Skeletal muscle tissue (tissue), 3 donors: ENCODE measurements at regions not wholly inside any gene's neighbourhood (a gene's known extent, or its start where the extent isn't known, plus 50 kb on each side); places are given as distances from the start of the nearest gene placed in this dataset.
A peak's percentile ranks its signal among the peaks of the same experiment; 100 is the strongest.

Source experiments
- H3K27ac ChIP-seq: one replicate; pipeline ENCODE4 v1.7.0; 2013; ENCODE audit warnings: mild to moderate bottlenecking, low read depth, low read length, inconsistent platforms
- H3K27me3 ChIP-seq, 3 donors: one replicate each; pipeline ENCODE4 v1.7.0; 2013; ENCODE audit warnings: low read length in 3 of 3; ENCODE audit not compliant: control insufficient read depth in 3 of 3, insufficient read depth in 3 of 3
- H3K36me3 ChIP-seq, 3 donors: one replicate each; pipeline ENCODE4 v1.7.0; 2013; ENCODE audit warnings: low read length in 3 of 3; ENCODE audit not compliant: control insufficient read depth in 3 of 3, insufficient read depth in 3 of 3
- H3K4me1 ChIP-seq, 3 donors: one replicate each; pipeline ENCODE4 v1.7.0; 2013; ENCODE audit warnings: low read length in 3 of 3, mild to moderate bottlenecking in 3 of 3; ENCODE audit not compliant: control insufficient read depth in 3 of 3, insufficient read depth in 3 of 3
- H3K4me3 ChIP-seq, 3 donors: one replicate each; pipeline ENCODE4 v1.7.0; 2013; ENCODE audit warnings: low read length in 3 of 3
- H3K9ac ChIP-seq, 3 donors: one replicate each; pipeline ENCODE4 v1.7.0; 2013; ENCODE audit warnings: low read length in 3 of 3, mild to moderate bottlenecking in 3 of 3, moderate library complexity in 2 of 3, low read depth in 1 of 3
- H3K9me3 ChIP-seq, 3 donors: one replicate each; pipeline ENCODE4 v1.7.0; 2013; ENCODE audit warnings: low read length in 3 of 3; ENCODE audit not compliant: control insufficient read depth in 3 of 3
- donor health status: Osteomylitis.

DNA sequence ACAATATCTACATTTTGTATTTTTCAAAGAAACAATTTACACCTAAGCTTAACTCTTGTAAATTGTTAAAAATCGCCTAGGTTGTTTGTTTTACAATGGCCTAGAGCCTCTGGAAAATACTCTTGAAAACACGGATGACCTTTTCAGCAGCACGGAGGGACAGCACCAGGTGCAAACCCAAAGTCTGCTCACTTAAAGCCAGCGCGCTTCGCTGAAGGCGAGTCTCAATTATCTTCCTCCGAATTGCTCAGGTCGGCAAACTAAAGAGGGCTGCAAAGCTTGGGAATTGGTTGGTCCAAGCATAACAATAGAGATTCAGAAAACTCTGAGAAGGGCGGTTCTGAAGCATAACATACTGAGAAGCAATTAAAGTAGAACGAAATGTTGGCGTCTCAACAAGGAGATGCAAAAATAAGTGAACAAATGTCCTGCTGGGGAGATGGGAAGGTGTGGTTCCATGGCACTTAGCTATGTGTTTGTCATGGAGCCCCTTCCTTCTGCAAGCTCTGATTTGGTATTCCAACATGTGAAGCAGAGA, 139.9 kb upstream of the PITRM1 start:
- Histone ChIP-seq H3K9me3 (peaks cover 0 to 3% (median 0%) of the 10 kb centered on the region in 3 donors), H3K4me3 (peak overlapping the region in 1 of 3 donors; percentile 43), H3K27me3 (peaks cover 2 to 6% (median 5%) of the 10 kb centered on the region in 3 donors), H3K36me3 (no peaks in the 10 kb centered on the region), H3K4me1 (peaks cover 0 to 5% (median 5%) of the 10 kb centered on the region in 3 donors), H3K27ac (no peak overlapping the region), H3K9ac (no peak overlapping the region)

DNA sequence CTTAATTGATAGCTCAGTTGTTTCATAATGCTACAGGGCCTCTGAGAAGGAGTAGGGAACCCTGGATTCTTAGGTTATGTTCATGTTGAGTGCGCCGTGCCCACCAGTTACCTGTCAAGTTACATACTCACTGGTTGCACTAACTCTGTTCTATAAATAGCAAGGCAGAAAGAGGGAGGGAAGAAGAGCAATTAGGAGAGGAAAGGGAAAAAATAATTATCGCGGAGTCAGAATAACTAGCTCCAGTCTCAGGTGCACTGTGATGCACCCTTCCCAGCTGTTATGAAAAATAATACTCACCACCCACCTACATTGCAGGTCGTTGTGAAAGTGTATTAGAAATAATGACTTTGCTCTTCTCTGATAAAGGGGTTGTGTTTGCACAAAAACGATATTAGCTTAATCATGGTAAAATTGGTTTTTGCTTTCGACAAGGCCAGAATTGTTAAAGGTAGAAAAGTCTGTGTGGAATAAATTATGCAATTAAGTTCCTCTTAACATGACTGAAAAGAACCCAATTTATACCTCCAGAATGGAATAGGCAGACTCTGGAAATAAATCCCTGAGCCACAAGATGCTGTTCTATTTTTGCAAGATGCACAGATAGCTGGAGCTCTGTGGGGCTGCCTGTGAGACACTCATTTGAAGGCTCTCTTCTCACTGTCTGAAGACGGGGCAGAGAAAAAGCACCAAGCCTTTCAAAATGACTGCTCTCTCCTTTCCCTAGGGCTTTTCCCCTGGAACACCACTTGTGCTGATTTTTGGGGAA, 137.6 kb upstream of the PITRM1 start:
- H3K36me3 ChIP-seq, result no peaks in the 10 kb centered on the region
- peaks cover 2 to 6% (median 5%) of the 10 kb centered on the region in 3 donors for H3K27me3 ChIP-seq
- H3K4me1 ChIP-seq, result peaks cover 0 to 5% (median 5%) of the 10 kb centered on the region in 3 donors
- no peak overlapping the region for H3K4me3 ChIP-seq
- H3K27ac ChIP-seq, result no peak overlapping the region
- no peak overlapping the region for H3K9ac ChIP-seq
- peaks cover 0 to 3% (median 0%) of the 10 kb centered on the region in 3 donors for H3K9me3 ChIP-seq

DNA sequence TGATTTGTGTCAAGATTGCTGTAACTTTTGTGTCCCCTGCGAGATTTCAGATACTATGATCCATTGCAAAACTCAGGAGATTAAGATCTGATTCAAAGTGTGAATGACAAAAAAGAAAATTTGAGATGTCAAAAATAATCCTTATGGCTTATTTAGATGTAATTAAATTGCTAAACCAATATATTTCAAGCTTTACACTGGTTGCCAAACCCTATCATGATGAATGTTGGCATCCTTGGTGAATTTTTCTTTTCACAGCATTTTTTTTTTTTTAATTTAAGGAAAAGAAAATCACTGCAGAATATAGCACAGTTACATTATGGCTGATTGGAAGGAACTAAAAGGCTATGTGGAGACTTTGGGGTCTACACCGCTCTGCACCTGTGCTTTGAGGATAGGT, 133.5 kb upstream of the PITRM1 start:
- Histone ChIP-seq H3K9ac (no peak overlapping the region), H3K4me3 (no peak overlapping the region), H3K36me3 (no peaks in the 10 kb centered on the region), H3K27ac (no peak overlapping the region), H3K27me3 (no peaks in the 10 kb centered on the region), H3K4me1 (no peaks in the 10 kb centered on the region), H3K9me3 (peaks cover 0 to 3% (median 0%) of the 10 kb centered on the region in 3 donors)

DNA sequence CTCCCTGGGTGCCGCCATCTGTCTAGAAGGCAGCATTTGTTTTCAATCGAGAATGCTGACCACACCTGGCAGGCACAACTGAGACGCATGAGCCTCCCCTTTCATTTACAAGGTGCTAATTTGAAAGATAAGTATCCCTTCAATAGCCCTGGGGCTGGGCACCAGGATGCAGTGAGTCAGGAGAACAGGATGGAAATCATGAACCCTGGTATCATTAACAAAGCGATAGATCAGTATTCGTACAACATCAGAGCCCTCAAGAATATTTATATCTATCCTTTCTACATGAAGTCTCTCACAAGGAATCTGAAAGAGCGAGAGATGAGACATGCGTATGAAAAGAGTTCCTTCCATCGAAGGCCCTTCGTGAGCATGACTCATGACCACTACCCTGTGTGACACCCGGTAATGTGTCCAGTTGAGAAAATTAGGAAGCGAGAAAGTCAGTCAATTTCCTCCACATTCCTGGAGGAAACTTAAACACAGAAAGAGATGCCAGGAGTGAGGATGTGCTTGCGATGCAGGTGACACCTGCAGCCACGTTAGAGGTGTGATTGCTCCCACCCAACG, 123.1 kb upstream of the PITRM1 start:
- no peak overlapping the region for H3K27ac ChIP-seq
- no peak overlapping the region for H3K9ac ChIP-seq
- H3K4me1 ChIP-seq, result peaks cover 0 to 5% (median 5%) of the 10 kb centered on the region in 3 donors
- no peaks in the 10 kb centered on the region for H3K27me3 ChIP-seq
- H3K9me3 ChIP-seq, result no peaks in the 10 kb centered on the region
- H3K36me3 ChIP-seq, result no peaks in the 10 kb centered on the region
- no peak overlapping the region for H3K4me3 ChIP-seq

DNA sequence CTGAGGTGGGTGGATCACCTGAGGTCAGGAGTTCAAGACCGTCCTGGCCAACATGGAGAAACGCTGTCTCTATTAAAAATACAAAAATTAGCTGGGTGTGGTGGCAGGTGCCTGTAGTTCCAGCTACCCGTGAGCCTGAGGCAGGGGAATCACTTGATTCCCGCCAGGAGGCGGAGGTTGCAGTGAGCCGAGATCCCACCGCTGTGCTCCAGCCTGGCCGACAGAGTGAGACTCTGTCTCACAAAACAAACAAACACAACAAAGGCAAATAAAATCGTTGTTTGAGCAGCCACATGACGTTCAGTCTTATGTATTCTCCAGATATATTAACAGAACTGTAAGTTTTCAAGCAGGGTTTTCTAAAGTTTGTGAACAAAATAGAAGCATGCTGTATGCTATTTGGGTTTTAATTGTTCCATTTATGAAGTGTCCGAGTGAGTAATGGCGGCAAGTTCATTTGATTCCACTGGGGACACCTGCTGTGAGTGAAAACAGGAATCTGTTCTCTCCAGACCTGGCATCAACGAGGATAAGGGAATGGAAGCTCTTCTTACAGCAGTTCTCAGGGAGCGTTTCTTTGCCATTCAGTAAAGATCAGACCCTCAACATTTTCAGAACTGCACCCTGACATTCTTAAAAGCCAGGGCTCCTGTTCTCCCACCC, 122.5 kb upstream of the PITRM1 start:
- Histone ChIP-seq H3K36me3 (no peaks in the 10 kb centered on the region), H3K27ac (no peak overlapping the region), H3K9me3 (no peaks in the 10 kb centered on the region), H3K9ac (no peak overlapping the region), H3K27me3 (no peaks in the 10 kb centered on the region), H3K4me1 (peaks cover 0 to 5% (median 5%) of the 10 kb centered on the region in 3 donors), H3K4me3 (no peak overlapping the region)

DNA sequence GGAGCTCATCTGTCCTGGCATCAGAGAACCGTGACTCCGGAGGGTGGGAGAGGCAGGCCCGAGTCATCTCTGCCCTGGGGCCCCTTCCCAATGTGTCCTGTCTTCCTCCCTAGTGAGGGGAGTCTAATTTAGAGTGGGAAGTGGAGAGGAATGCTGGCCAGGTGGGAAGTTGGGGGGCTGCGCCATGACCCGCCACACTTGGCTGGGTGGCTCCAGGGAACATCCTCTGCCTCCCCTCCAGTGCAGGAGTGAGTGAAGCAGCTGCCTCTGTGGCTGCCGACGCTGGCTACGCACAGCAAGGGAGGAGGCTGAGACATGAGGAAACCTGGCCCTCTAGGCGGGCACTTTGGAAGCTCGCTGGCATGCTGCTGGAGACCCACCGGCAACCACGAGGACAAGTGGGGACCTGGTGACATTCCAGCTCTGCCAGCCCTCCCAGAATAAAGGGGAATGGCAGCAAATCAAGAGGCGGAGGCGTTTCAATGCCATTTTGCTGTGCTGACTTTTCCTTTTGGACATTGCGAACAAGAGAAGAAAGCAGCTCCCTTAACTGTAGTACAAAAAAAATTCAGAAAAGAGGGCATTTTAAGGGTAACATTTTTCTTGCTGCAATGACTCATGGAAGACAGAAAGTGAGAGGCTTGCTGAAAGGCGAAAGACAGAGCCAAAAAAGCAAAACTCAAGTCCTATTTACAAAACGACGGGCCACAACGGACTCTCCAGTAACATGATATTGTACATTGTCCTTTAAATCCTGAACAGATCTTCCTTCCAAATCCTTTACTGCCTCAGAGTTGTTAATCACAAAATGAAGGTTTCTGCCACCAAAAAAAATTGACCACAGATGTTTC, 121.2 kb upstream of the PITRM1 start:
- no peak overlapping the region for H3K27ac ChIP-seq
- no peaks in the 10 kb centered on the region for H3K36me3 ChIP-seq
- H3K27me3 ChIP-seq, result no peaks in the 10 kb centered on the region
- H3K4me3 ChIP-seq, result no peak overlapping the region
- H3K9me3 ChIP-seq, result no peaks in the 10 kb centered on the region
- H3K9ac ChIP-seq, result no peak overlapping the region
- H3K4me1 ChIP-seq, result peaks cover 0 to 5% (median 5%) of the 10 kb centered on the region in 3 donors

DNA sequence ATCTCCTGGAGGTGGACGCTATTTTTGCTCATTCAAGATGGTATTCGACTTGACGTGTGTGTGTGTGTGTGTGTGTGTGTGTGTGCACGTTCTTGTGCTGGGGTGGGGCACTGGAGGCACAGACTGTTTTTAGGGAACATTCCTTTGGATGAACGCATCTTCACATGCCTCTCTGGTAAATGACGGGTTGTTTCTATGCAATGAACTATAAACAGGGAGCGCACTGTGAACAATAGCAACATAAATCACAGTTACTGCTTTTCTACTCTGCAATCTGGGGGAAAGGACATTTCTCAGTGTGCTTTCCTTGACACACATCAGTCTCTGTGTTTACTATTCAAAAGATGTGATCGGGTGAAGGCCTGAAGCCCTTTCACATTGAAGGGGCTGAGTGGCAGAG, 120.1 kb upstream of the PITRM1 start:
- Histone ChIP-seq H3K27me3 (no peaks in the 10 kb centered on the region), H3K9ac (no peak overlapping the region), H3K4me1 (peaks cover 0 to 5% (median 5%) of the 10 kb centered on the region in 3 donors), H3K27ac (no peak overlapping the region), H3K4me3 (no peak overlapping the region), H3K9me3 (no peaks in the 10 kb centered on the region), H3K36me3 (no peaks in the 10 kb centered on the region)

DNA sequence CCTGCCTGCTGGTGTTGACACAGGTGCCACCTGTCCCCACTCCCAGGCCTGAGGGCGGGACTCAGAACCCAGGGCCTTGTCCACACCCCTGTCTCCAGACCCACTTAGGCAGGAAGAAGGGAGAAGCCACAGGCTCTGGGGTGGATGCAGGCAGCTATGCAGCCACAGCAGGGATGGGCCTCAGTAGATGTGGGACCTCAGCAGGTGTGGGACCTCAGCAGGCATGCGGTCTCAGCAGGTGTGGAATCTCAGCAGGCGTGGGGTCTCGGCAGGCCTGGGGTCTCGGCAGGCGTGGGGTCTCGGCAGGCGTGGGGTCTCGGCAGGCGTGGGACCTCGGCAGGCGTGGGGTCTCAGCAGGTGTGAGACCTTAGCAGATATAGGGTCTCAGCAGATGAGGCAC, 118.0 kb upstream of the PITRM1 start:
- no peak overlapping the region for H3K4me3 ChIP-seq

DNA sequence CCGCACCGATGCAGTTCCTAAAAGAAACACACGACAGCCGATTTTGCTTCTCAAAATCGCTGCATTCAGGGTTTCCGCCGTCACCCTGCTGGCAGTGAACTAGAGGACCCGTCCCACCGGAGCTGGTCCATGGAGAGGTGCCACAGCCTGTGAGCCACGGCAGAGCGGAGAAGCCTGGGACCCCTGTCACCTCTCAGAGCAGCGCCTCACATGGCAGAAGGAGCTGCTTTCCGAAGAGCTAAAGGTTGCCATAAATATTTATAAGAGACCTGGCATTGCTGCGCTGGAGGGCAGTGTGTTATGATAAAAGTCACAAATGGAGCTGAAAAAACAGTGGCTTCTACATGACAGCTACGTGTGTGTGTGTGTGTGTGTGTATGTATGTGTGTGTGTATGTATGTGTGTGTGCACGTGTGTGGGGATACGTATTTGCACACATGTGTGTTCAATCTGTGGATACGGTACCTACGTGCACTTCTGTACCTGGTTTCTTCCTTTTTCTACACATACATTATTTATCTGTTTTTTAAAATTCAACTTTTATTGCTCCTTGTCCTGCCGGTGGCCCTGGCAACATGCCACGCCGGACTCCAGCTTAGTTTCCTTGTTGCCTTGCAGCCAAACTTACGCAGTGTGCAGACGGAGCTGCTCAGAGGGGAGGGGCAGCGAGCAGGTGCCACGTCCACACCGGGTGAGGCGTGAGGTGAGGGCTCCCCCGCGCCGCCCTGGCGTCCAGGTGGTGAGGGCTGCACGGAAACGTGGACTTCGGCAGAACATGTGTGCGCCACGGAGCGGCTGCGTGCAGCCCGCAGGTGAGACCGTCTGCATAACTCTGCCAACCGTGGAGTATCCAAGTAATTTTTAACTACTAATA, 115.2 kb upstream of the PITRM1 start:
- Histone ChIP-seq H3K27me3 (no peaks in the 10 kb centered on the region), H3K9me3 (no peaks in the 10 kb centered on the region), H3K4me3 (no peak overlapping the region), H3K9ac (no peak overlapping the region), H3K27ac (no peak overlapping the region), H3K36me3 (no peaks in the 10 kb centered on the region), H3K4me1 (no peaks in the 10 kb centered on the region)

More for the DNA sequence above, 118.0 kb upstream of the PITRM1 start:
- Histone ChIP-seq H3K27me3 (no peaks in the 10 kb centered on the region), H3K36me3 (no peaks in the 10 kb centered on the region), H3K27ac (no peak overlapping the region), H3K9me3 (no peaks in the 10 kb centered on the region), H3K9ac (no peak overlapping the region), H3K4me1 (peaks cover 0 to 5% (median 5%) of the 10 kb centered on the region in 3 donors)
